Colon (tissue), 2 donors: ENCODE measurements at regions not wholly inside any gene's neighbourhood (a gene's known extent, or its start where the extent isn't known, plus 50 kb on each side); places are given as distances from the start of the nearest gene placed in this dataset.

Experiments
- FAIRE-seq: peaks from 2 replicates; lab custom pipeline; 2012; peaks lifted over from hg19 to GRCh38; lab: Jason Lieb, UNC
- donor health status: control.
- donor health status: control.

GRCh38 chr9:107683566-107683965 lies 194.0 kb upstream of the KLF4 start:
- FAIRE-seq = no peak

GRCh38 chr9:107681988-107682387 lies 192.4 kb upstream of the KLF4 start:
- no peak for FAIRE-seq

GRCh38 chr9:107675351-107676259 lies 186.0 kb upstream of the KLF4 start:
- FAIRE-seq = no peak

DNA sequence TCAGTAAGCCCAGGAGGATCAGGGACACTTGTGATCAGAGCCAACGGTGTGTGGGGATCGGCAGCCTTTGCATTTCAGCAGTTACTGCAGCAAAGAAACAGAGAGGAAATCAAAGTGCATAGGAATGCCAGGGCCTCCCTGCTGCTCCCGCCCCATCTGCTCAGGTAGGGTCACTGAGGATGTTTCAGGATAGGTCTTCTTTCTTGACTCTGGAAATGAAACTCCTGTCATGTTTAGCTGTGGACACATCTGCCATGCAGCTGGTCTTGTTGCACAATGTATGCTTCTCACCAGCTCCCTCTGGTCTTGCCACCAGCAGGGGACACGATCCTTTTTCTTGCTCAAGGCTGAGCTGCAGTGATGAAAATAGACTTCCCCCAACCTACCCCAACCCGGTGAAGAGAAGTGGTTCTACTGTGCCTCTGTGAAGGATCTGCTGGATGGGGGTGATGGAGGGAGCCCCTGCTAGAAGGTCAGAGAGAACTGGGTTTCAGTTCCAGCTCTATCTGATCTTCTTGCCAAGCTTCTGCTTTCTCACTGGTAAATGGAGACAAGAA lies 185.2 kb upstream of the KLF4 start:
- FAIRE-seq = no peak

DNA sequence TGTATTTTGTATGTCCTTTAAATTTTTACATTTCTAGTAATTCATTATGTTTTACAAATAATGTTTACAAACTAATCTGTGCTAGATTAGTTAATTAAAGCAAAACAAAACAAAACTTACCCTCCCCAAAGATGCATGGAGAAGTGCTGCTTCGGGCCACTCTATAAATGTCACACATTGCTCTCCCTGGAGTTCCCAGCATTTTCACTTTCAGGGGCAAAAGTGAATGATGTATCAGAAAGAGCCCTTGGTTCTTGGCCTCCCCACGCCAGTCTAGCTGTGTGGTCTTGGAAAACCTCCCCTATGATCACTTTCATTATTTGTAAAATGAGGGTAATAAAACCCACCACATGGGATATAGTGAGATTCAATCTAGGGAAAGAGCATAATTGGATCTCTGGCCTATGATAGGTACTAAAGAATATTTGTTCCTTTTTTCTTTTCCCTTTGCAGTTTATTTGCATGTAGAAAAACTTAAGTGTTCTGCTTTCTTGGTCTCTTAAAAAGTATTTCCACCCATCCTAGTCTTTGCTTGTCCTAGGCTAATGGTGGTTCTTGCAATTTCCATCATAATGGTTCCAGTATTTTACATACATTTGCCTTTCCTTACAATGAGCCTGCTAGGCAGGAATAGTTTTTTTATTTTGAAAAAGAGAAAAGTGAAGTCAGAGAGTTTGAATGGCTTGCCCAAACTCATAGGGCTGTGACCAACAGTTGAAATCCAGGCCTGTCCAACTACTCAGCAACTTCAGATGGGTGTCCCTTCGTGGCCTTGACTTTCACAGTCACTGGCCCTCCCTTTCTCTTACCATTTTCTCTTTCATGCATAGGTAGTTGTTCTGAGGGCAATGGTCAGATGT lies 184.5 kb upstream of the KLF4 start:
- FAIRE-seq = no peak

DNA sequence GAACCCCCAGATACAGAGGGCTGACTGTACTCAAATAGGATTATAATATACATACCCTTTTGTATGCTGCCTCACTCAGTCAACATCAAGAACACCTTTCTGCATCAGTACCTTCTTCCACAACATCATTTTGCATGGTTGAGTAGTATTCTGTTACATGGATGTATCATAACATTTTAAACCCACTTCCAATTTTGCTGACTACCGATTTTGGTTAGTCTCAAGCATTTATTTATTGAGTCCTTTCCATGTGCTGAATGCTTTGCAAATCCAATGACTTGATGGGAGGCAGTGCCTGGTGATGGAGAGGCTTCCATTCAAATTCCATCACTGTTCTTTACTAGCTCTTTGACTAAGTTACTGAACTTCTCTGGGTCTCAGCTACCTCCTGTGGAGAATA lies 182.0 kb upstream of the KLF4 start:
- FAIRE-seq = no peak

DNA sequence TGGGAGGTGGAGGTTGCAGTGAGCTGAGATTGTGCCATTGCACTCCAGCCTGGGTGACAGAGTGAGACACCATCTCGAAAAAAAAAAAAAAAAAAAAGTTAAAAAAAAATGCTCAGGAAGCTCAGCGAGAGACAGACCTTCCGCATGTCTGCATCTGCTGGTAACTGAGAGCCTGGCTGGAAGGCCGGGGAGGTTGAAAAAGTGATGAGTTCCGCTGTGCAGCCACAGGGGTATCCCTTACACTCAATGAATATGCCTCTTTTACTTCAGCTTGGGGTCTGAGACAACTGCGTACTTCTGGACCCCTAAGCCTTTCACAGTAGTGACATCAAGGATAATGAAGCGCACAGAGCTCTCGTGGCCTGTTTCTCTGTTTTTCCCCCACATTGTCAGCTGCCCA lies 179.9 kb upstream of the KLF4 start:
- no peak for FAIRE-seq

- FAIRE-seq = no peak
Measured at GRCh38 chr9:107667231-107668070, 177.9 kb upstream of the KLF4 start.

DNA sequence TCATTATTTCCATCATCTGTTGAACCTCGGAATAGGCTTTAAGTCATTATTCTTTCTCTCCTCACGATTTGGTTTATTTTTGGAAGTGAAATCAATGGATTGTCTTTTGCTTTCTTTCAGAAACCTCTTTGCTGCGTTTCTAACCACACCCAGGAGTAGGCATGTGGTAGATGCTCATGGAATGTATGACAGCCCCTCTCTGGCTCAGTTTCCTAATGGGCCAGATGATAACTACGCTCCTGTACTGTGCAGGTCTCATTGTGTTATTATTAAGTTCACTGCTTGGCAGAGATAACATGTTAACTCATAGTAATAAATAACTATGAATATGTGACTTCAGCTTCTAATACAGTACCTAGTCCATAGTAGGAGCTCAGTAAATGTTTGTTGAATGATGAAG lies 175.5 kb upstream of the KLF4 start:
- no peak for FAIRE-seq

DNA sequence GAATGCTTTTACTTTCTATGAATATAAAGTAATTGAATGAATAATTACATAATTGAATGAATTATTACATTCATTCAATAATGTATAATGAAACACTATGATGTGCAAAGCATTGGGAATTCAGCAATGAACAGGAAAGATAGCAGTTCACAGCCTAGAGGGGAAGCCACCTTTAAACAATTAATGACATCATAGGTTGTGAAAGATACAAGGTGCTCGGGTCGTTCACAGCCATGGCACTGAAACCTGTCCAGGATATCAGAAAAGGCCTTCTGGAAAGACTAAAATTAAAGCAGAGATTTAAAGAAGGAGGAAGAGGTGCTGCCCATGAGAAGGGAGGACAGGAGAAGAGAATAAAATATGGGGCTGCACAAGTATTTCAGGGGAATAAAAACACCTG lies 171.4 kb upstream of the KLF4 start:
- no peak for FAIRE-seq

GRCh38 chr9:107653263-107653821 lies 163.8 kb upstream of the KLF4 start:
- no peak for FAIRE-seq

GRCh38 chr9:107650995-107651394 lies 161.4 kb upstream of the KLF4 start:
- no peak for FAIRE-seq

DNA sequence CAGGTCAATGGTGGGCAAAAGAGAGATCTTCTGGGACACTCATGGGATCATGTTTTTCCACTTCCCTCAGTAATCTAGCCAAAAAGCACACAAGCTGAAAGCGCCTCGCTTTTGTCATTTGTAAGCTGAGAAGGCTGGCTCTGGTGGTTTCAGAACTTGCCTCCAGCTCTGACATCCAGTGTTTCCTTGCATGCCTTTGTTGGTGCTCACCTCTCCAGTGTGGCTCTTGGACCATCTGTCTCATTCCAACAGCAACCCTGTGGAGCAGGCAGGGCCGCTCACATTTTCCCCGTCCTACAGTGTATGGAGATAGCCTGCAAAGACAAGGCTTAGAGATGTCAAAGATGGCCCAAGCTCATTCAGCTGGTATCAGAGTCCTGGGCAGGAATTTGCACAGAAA lies 160.8 kb upstream of the KLF4 start:
- no peak for FAIRE-seq

DNA sequence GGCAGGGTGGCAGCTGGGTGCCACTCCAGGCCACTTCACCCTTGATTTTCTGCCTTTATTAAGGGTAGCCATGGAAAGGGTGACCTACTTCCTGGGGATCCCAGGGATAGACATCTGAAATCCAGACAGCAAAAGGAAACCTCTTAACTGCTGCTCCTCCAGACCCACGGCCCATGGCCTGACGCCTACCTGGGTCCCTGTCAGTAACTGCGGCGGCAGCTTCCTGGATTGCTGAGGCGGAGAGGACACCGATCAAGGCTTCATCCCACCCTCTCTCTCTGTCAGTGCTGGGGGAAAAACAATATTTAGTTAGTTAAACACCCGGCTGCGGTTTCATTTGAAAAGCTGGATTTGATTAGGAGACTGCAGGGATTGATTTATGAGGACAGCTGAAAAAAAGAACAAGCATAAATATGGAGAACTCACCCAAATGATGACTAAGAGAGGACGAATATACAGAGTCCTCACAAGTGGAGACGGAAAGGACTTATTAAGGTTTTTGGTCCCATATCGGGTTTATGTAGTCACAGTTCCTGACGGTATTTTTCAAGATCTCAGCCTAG lies 158.7 kb upstream of the KLF4 start:
- no peak for FAIRE-seq

- FAIRE-seq = no peak
Measured at GRCh38 chr9:107647611-107648010, 158.0 kb upstream of the KLF4 start.

- FAIRE-seq = no peak
Measured at GRCh38 chr9:107647141-107647540, 157.6 kb upstream of the KLF4 start.

- no peak for FAIRE-seq
Measured at GRCh38 chr9:107645464-107645833, 155.9 kb upstream of the KLF4 start.

- no peak for FAIRE-seq
Measured at GRCh38 chr9:107644733-107645463, 155.3 kb upstream of the KLF4 start.

DNA sequence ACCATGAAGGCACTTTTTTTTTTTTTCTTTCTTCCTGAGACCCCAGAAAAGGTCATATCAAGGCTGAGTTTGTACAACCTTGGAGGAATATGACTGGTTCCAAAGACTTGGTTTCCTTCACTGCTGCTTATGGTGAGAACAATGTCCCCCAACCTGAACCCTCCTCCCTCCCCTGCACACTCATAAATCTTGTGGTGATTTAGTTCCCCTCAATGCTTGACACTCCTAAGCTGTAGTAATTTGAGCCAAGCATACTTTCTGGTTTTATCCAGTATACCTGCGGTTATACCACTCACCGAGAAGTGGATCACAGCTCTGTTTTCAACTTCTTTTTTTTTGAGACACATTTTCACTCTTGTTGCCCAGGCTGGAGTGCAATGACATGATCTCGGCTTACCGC lies 149.9 kb upstream of the KLF4 start:
- FAIRE-seq = no peak

DNA sequence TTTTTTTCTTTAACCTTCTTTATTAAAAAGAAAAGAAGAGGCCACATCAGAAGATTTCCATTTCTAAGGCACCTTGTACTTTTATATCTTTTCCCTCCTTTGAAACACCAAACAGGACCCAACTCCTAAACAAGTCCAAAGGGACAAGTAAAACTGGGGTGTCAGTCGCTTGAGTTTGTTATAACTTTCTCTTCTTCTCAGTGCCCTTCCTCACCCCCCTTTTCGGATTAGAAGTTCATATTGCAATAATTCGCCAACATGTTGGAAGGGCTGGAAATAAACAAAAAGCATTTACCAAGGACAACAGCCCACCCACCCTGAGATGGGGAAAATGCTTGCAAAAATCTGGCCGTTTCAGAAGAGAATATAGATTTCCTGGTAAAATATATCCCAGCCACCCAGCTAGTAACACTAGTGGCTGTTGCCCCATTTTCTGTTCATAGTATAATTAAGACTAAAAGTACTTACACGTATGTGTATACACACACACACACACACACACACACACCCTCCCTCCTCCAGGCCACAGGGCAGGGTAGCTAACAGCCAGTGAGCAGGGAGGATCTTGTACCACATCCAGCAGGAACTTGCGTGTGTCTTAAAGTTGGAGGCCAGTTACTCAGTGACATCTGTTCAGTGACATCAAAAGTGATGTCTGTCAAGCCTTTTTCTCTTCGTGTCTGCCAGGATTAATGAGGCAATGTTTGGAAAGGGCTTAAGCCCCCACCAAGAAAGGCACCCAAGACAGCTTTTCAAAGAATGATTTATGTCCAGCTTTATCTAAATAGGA lies 149.1 kb upstream of the KLF4 start:
- peak; percentile 31 for FAIRE-seq
